A549 (cell line): ENCODE measurements at regions not wholly inside any gene's neighbourhood (a gene's known extent, or its start where the extent isn't known, plus 50 kb on each side); places are given as distances from the start of the nearest gene placed in this dataset.

Experiments used
- CTCF ChIP-seq: fragments of >200 bp; sonication (Bioruptor Twin); formaldehyde crosslinking; IDR thresholded peaks from 3 replicates; pipeline ENCODE4 v1.5.1; 2016
- REST ChIP-seq: fragments of 200-600 bp; sonication (generic); IDR thresholded peaks from 2 replicates; pipeline ENCODE4 v1.6.1; 2016; ENCODE audit warnings: antibody characterized with exemption, mild to moderate bottlenecking, moderate library complexity

GRCh38 chr20:53656293-53657202 lies 62.9 kb upstream of the ZNF217 start:
- TF ChIP-seq REST (no peak), CTCF (no peak)
